CD4-positive, CD25-positive, alpha-beta regulatory T cell (primary cell): ENCODE measurements at regions not wholly inside any gene's neighbourhood (a gene's known extent, or its start where the extent isn't known, plus 50 kb on each side); places are given as distances from the start of the nearest gene placed in this dataset.
"Not testable (repeated sequence)": the region's sequence is repeated elsewhere in the genome, so short reads cannot be mapped to it uniquely, and the experiment has no call there.

ENCODE experiments used
- ATAC-seq, 2 donors: fragments of 150-1000 bp; cut with Tn5 transposase; one replicate each; pipeline ENCODE4 v1.10.0; 2021; ENCODE audit warnings: low read depth in 2 of 2, moderate number of reproducible peaks in 2 of 2, moderate library complexity in 1 of 2
- DNase-seq, 3 donors: peaks; one replicate each; pipeline versions ENCODE4 v3.0.0 to v3.0.0-alpha.2; 2012 to 2022; ENCODE audit warnings: mixed read lengths in 1 of 3
- H3K27ac ChIP-seq: one replicate; pipeline ENCODE4 v1.7.0; 2013; ENCODE audit warnings: mild to moderate bottlenecking, low read length; ENCODE audit not compliant: insufficient read depth, poor library complexity, severe bottlenecking
- H3K27me3 ChIP-seq: one replicate; pipeline ENCODE4 v1.7.0; 2013; ENCODE audit warnings: low read length; ENCODE audit not compliant: control insufficient read depth, insufficient read depth
- H3K36me3 ChIP-seq: one replicate; pipeline ENCODE4 v1.7.0; 2013; ENCODE audit warnings: mild to moderate bottlenecking, low read length, moderate library complexity; ENCODE audit not compliant: control insufficient read depth, insufficient read depth
- H3K4me1 ChIP-seq: 2 replicates; pipeline ENCODE4 v1.7.0; 2013; ENCODE audit warnings: mild to moderate bottlenecking, low read length; ENCODE audit not compliant: insufficient read depth, control insufficient read depth, poor library complexity, severe bottlenecking
- H3K4me3 ChIP-seq: one replicate; pipeline ENCODE4 v1.7.0; 2013; ENCODE audit warnings: low read depth, mild to moderate bottlenecking, low read length, moderate library complexity
- H3K9me3 ChIP-seq, 2 experiments: 1 replicate in 1 of 2; 2 replicates in 1 of 2; pipeline ENCODE4 v1.7.0; 2013; ENCODE audit warnings: low read length in 2 of 2, mild to moderate bottlenecking in 1 of 2, moderate library complexity in 1 of 2; ENCODE audit not compliant: control insufficient read depth in 2 of 2
- H3K27ac Mint-ChIP-seq, 3 donors: one replicate each; pipeline ENCODE4 v1.8.0; 2020 to 2022; ENCODE audit warnings: mild to moderate bottlenecking in 3 of 3, mixed read lengths in 3 of 3, moderate library complexity in 2 of 3
- H3K27me3 Mint-ChIP-seq: one replicate; pipeline ENCODE4 v1.8.0; 2022; ENCODE audit warnings: mild to moderate bottlenecking, mixed read lengths
- H3K36me3 Mint-ChIP-seq: one replicate; pipeline ENCODE4 v1.8.0; 2020; ENCODE audit warnings: mixed read lengths
- H3K4me1 Mint-ChIP-seq, 4 donors: one replicate each; pipeline ENCODE4 v1.8.0; 2020 to 2022; ENCODE audit warnings: mixed read lengths in 4 of 4, mild to moderate bottlenecking in 1 of 4
- H3K4me3 Mint-ChIP-seq, 4 donors: one replicate each; pipeline ENCODE4 v1.8.0; 2020 to 2022; ENCODE audit warnings: mild to moderate bottlenecking in 4 of 4, mixed read lengths in 4 of 4, moderate library complexity in 3 of 4
- H3K9me3 Mint-ChIP-seq, 7 donors: one replicate each; pipeline ENCODE4 v1.8.0; 2020 to 2022; ENCODE audit warnings: mixed read lengths in 7 of 7, mild to moderate bottlenecking in 3 of 7, moderate library complexity in 2 of 7

- Mint-ChIP-seq H3K27me3 (no peaks in the 10 kb centered on the region), H3K9me3 (peaks cover 0 to 11% (median 0%) of the 10 kb centered on the region in 7 donors), H3K4me1 (no peaks in the 10 kb centered on the region), H3K27ac (no peak overlapping the region), H3K4me3 (no peak overlapping the region), H3K36me3 (no peaks in the 10 kb centered on the region)
- Histone ChIP-seq H3K36me3 (no peaks in the 10 kb centered on the region), H3K27ac (no peak overlapping the region), H3K4me1 (no peaks in the 10 kb centered on the region), H3K9me3 (no peaks in the 10 kb centered on the region), H3K4me3 (no peak overlapping the region), H3K27me3 (no peaks in the 10 kb centered on the region)
- DNase-seq (no peak), ATAC-seq (no peak)
Observed at GRCh38 chrX:137930533-137930932, 364.6 kb downstream of the ZIC3 start.

GRCh38 chrX:137934214-137934613, 368.3 kb downstream of the ZIC3 start:
- H3K4me3 ChIP-seq, H3K36me3 ChIP-seq, H3K9me3 ChIP-seq, H3K36me3 Mint-ChIP-seq, DNase-seq, H3K4me3 Mint-ChIP-seq, H3K27me3 Mint-ChIP-seq, H3K4me1 ChIP-seq, ATAC-seq, H3K27me3 ChIP-seq, H3K27ac ChIP-seq, H3K27ac Mint-ChIP-seq, H3K4me1 Mint-ChIP-seq: not testable (repeated sequence)
- peaks cover 0 to 21% (median 0%) of the 10 kb centered on the region in 7 donors for H3K9me3 Mint-ChIP-seq

GRCh38 chrX:137934887-137935286, 369.0 kb downstream of the ZIC3 start:
- not testable (repeated sequence) for H3K4me1 ChIP-seq, DNase-seq, H3K9me3 ChIP-seq, H3K4me3 ChIP-seq, H3K36me3 ChIP-seq, ATAC-seq, H3K27me3 ChIP-seq, H3K4me3 Mint-ChIP-seq, H3K27ac ChIP-seq, H3K36me3 Mint-ChIP-seq, H3K27ac Mint-ChIP-seq, H3K4me1 Mint-ChIP-seq, H3K27me3 Mint-ChIP-seq
- H3K9me3 Mint-ChIP-seq, result peaks cover 0 to 21% (median 0%) of the 10 kb centered on the region in 7 donors

GRCh38 chrX:137945470-137945869, 379.5 kb downstream of the ZIC3 start:
- H3K9me3 Mint-ChIP-seq, result peaks cover 0 to 2% (median 0%) of the 10 kb centered on the region in 7 donors
- H3K4me3 Mint-ChIP-seq, result no peak overlapping the region
- ATAC-seq (no peak), DNase-seq (no peak)
- Histone ChIP-seq H3K27ac (no peak overlapping the region), H3K9me3 (no peaks in the 10 kb centered on the region), H3K36me3 (no peaks in the 10 kb centered on the region), H3K4me1 (no peaks in the 10 kb centered on the region), H3K4me3 (no peak overlapping the region), H3K27me3 (no peaks in the 10 kb centered on the region)
- H3K4me1 Mint-ChIP-seq, result no peaks in the 10 kb centered on the region
- no peaks in the 10 kb centered on the region for H3K27me3 Mint-ChIP-seq
- no peaks in the 10 kb centered on the region for H3K36me3 Mint-ChIP-seq
- no peak overlapping the region for H3K27ac Mint-ChIP-seq

GRCh38 chrX:137969191-137969590, 403.3 kb downstream of the ZIC3 start:
- Histone ChIP-seq H3K4me3 (no peak overlapping the region), H3K9me3 (no peaks in the 10 kb centered on the region), H3K27ac (no peak overlapping the region), H3K36me3 (no peaks in the 10 kb centered on the region), H3K4me1 (no peaks in the 10 kb centered on the region), H3K27me3 (no peaks in the 10 kb centered on the region)
- Mint-ChIP-seq H3K4me1 (no peaks in the 10 kb centered on the region), H3K27ac (no peak overlapping the region), H3K9me3 (peaks cover 0 to 5% (median 0%) of the 10 kb centered on the region in 7 donors), H3K4me3 (no peak overlapping the region), H3K36me3 (no peaks in the 10 kb centered on the region), H3K27me3 (no peaks in the 10 kb centered on the region)
- ATAC-seq (no peak), DNase-seq (no peak)

- Histone ChIP-seq H3K9me3 (no peaks in the 10 kb centered on the region), H3K27me3 (no peaks in the 10 kb centered on the region), H3K4me3 (no peak overlapping the region), H3K36me3 (no peaks in the 10 kb centered on the region), H3K4me1 (no peaks in the 10 kb centered on the region), H3K27ac (no peak overlapping the region)
- Mint-ChIP-seq H3K4me1 (no peaks in the 10 kb centered on the region), H3K27me3 (no peaks in the 10 kb centered on the region), H3K36me3 (no peaks in the 10 kb centered on the region), H3K9me3 (peaks cover 0 to 2% (median 0%) of the 10 kb centered on the region in 7 donors), H3K4me3 (no peak overlapping the region), H3K27ac (no peak overlapping the region)
- DNase-seq (no peak), ATAC-seq (no peak)
Observed at GRCh38 chrX:137982472-137983172, 416.7 kb downstream of the ZIC3 start.

- Histone ChIP-seq H3K27me3 (no peaks in the 10 kb centered on the region), H3K4me1 (no peaks in the 10 kb centered on the region), H3K9me3 (no peaks in the 10 kb centered on the region), H3K4me3 (no peak overlapping the region), H3K36me3 (no peaks in the 10 kb centered on the region), H3K27ac (no peak overlapping the region)
- H3K4me1 Mint-ChIP-seq, result no peaks in the 10 kb centered on the region
- H3K27ac Mint-ChIP-seq, result no peak overlapping the region
- no peaks in the 10 kb centered on the region for H3K36me3 Mint-ChIP-seq
- H3K4me3 Mint-ChIP-seq, result no peak overlapping the region
- no peak for DNase-seq
- H3K9me3 Mint-ChIP-seq, result peaks cover 0 to 1% (median 0%) of the 10 kb centered on the region in 7 donors
- no peak for ATAC-seq
- H3K27me3 Mint-ChIP-seq, result no peaks in the 10 kb centered on the region
Observed at GRCh38 chrX:137988470-137988869, 422.5 kb downstream of the ZIC3 start.

- Histone ChIP-seq H3K27ac (no peak overlapping the region), H3K9me3 (no peaks in the 10 kb centered on the region), H3K36me3 (no peaks in the 10 kb centered on the region), H3K4me3 (no peak overlapping the region), H3K27me3 (no peaks in the 10 kb centered on the region), H3K4me1 (no peaks in the 10 kb centered on the region)
- no peaks in the 10 kb centered on the region for H3K36me3 Mint-ChIP-seq
- no peaks in the 10 kb centered on the region for H3K27me3 Mint-ChIP-seq
- DNase-seq (no peak), ATAC-seq (no peak)
- no peak overlapping the region for H3K27ac Mint-ChIP-seq
- H3K9me3 Mint-ChIP-seq, result peaks cover 0 to 5% (median 0%) of the 10 kb centered on the region in 7 donors
- H3K4me3 Mint-ChIP-seq, result no peak overlapping the region
- H3K4me1 Mint-ChIP-seq, result no peaks in the 10 kb centered on the region
Observed at GRCh38 chrX:137998619-137999018, 432.7 kb downstream of the ZIC3 start.
